ENCODE measurements at regions not wholly inside any gene's neighbourhood (a gene's known extent, or its start where the extent isn't known, plus 50 kb on each side); places are given as distances from the start of the nearest gene placed in this dataset.
A peak's percentile ranks its signal among the peaks of the same experiment; 100 is the strongest.

DNA sequence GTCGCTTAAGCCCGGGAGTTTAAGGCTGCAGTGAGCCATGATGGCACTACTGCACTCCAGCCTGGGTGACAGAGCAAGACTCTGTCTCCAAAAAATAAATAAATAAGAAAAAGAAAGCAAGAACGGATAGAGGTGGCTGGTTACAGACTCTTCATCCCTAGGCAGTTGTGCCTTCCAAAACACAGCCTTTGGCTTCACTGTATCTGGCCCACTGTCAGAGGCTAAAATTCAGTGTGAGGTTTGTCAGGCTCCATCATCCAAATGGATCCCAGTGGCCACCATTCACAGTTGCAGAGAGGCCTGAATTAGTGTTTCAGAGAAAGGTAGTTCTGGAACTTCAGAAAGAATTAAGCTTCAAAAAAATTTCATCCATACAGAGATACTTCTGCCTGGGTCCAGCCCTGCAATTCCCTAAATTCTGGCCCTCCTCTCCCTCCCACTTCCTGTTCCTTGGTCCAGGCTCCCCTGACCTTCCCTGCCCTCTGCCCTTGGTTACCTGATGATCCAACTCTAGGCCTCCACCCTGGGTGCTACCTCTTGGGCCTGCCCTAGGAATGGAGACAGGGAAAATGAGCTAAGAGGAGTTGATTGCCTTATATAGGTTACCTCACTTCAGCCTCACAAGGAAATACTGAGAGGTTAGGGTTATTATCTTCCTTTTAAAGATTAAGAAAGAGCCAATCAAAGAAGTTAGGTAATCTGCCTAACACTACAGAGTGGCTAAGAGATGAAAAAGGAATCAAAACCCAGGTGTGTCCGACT lies 97.2 kb upstream of the SLC44A1 start:
- DNase-seq (ENCODE audit: low spot score): no peak

DNA sequence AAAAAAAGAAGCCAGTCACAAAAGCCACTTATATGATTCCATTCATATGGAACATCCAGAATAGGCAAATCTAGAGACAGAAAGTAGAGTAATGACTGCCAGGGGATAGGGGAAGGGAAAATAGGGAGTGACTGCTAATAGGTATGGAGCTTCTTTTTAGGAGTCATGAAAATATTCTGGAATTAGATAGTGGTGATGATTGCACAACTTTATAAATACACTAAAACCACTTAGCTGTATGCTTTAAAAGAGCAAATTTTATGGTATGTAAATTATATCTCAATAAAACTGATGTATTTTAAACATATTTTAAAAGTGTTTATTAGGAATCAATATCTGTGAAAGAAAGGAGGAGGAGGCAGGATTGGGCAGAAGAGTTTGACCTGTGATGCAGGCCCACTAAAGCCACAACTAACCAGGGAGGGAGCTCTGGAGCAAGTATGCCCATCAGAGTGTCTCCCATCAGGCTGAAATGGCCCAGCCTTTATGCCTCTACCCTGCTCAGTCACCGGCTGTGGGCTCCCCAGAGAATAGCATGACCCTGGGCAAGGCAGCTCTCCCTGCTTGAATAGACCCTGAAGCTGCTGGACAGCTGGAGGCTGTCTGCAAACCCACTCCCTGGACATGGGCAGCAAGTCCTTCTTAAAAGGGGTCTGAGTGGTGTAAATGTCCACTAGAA lies 96.0 kb upstream of the SLC44A1 start:
- DNase-seq (ENCODE audit: low spot score): no peak

DNA sequence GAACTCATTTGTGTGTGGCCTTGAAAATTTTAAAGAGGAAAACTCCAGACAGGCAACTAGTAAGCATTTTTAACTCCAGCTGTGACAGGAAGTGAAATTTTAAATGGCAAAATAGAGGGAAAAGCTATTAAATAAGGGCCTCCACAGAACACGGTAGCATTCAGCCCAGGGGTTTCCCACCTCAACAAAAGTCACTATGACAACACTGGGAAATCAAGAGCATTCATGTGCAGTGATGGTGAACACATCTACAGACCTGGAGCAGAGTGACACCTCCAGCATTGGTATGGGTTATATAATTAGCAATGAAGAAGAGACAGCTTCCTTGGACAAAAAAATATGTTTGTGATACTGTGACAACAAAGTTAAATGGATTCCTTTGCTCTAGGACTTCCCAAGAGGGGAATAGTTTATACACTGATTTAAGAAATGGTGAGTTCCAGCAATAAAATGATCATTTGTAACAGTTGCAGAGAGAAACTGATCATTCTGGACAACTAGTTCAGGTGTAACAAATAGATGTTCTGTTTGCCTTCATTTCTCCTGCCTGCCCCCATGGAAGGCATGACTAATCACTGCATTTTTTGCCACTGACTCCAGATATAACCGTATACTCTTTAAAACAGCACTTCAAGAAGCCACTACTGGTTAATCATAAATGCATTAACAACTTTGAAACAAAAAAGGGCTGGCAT lies 93.3 kb upstream of the SLC44A1 start:
- DNase-seq (ENCODE audit: low spot score): no peak

DNA sequence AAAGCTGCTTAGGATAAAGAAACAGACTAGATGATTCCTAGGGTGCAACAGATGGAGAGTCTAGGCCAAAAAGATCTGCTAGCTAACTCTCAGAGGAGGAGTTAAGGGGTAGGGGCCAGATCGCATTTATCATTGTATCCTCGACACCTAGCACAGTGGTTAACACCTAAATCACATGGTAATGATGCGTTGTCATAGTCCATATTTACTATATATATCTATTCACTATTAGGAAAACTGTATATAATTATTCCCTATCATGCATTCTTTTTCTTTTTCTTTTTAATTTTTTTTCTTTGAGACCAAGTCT lies 92.8 kb upstream of the SLC44A1 start:
- DNase-seq (ENCODE audit: low spot score): no peak

DNA sequence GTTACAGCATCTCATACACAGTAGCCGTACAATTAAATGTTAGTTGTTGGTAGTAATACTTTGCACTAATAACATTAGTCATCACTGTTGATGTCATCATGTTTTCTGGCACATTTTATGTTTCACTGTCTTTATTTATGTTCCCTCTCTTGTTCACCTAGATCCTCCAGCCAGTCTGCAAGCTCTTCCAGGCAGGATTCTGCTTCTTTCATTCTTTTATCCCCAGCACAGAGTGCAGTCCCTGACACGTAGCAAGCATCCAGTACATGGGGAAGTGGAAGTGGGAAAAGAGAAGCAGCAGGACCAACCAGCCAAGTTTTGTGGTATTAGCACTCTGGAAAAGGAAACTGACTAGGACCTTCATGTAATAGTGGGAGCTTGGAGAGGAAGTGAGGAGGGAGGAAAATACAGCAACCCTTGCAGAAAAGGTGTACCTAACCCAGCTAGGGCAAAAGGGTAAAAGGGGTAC lies 89.7 kb upstream of the SLC44A1 start:
- no peak for DNase-seq (ENCODE audit: low spot score)

DNA sequence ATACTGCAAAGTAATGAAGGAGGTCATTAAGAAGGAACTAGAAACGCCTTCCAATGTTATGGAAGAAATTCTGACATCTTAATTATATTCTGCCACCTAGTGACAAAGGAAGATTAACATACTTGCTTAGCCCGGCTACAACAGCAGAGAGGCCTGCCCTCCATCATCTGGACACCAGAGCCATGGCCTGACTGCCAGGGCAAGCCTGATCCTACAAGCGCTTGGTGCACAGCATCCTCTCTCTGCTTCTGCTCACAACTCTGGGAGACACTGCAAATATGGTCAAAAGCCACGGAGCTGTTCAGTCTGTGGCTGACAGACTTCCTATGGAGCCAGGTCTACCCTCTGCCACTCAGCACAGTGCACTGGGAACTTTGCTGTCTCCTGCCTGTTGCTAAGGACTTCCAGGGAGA lies 87.3 kb upstream of the SLC44A1 start:
- DNase-seq (ENCODE audit: low spot score): peak; percentile 36

DNA sequence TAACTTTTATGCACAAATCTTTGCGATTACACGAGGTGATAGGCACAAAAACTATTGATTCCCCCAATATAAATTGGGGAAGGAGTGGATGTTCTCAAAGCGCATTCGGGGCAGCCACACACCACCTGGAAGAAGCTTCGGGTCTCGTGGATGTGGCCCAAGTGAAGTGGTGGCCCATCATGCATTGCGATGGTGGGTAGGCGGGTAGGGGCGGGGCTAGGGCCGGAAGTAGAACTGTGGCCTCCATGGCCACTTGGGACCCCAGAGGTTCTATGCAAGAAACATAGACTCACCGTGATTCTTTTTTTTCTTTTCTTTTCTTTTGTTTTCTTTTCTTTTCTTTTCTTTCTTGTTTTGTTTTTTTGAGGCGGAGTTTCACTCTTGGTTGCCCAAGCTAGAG lies 86.4 kb upstream of the SLC44A1 start:
- no peak for DNase-seq (ENCODE audit: low spot score)

DNA sequence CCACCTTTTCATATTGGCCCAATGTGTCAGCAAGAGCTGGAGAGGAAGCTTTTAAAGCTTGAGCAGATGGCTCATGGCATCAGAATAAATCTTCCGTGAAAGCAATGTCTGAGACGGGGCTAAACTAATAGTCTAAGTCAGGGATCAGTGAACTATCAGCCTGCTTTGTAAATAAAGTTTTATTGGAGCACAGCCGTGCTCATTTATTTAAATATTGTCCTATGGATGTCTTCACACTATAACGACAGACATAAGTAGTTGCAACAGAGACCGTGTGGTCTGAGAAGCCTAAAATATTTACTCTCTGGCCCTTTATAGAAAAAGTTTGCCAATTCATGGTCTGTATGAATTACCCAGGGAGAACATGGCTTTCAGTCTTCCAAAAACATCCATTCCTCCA lies 85.6 kb upstream of the SLC44A1 start:
- DNase-seq (ENCODE audit: low spot score): no peak

DNA sequence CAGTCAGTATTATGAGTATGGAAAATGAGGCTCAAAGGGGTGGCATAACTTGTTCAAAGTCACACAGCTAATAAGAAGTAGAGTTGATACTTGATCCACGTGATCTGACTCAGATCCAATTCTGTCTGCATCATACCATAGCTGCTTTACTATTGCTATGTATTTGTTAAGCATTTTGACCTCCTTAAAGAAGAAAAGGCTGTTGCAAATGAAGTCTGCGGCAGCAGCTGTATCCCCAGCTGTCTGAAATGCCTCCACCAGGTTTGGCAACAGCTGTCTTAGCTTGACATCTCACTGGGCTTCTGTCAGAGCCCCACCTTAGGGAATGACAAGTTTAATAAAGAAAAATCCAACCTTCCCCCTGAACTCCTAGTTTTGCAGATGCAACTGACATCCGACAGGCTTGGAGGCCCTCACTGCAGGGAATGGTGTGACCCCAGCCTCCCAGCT lies 75.6 kb upstream of the SLC44A1 start:
- DNase-seq (ENCODE audit: low spot score): no peak

DNA sequence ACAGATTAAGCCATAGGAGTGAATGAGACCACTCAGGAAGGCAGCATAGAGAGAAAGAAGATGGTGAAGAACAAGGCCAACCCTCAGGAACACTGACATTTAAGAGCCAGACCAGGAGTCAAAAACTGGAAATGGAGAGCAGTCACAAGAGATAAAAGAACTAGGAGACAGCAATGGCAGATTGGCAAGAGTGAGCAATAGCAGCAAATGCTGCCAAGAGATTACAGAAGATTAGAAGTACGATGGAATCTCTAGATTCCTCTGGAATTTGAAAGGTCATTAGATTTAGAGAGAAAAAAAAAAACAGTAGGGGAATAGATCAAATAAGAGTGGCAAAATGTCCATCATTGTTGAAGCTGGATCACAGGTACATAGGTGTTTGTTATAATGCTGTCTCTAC lies 73.4 kb upstream of the SLC44A1 start:
- DNase-seq (ENCODE audit: low spot score): no peak

DNA sequence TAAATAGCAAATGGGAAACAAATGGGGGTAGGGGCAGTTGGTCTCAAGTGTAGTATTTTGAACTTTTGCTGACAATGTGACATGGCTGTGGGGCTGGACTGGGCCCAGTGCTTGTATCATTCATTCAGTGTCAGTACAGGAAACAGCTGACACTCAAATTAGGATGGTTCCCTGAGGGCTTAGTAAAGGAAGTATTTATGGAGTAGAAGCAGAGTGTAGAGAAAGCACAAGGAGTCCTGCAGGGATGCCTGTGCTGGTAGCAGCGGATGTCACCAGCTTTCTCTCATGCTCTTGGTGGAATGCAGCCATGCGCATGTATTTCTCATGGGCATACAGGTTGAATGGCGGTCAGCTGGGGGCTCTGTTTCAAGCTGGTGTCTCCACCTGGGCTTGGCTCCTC lies 72.9 kb upstream of the SLC44A1 start:
- DNase-seq (ENCODE audit: low spot score): no peak

DNA sequence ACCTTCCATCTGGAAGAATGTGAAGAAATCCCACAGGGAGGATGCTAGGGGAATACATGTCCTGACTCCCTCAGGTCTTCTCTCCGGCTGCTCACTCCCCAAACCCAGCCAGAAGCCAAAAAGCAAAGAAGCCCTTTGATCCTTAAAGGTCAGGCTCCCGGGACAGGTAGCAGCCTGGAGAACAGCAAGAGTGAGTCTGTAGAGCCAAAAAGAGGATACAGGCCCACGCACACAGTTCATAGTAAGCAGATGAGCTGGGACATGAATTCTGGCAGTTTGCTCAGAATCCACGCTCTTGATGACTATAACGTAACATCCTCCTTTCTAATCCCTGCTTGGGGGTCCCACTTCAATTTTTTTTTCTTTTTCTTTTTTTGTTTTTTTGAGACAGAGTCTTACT lies 72.0 kb upstream of the SLC44A1 start:
- DNase-seq (ENCODE audit: low spot score): no peak

DNA sequence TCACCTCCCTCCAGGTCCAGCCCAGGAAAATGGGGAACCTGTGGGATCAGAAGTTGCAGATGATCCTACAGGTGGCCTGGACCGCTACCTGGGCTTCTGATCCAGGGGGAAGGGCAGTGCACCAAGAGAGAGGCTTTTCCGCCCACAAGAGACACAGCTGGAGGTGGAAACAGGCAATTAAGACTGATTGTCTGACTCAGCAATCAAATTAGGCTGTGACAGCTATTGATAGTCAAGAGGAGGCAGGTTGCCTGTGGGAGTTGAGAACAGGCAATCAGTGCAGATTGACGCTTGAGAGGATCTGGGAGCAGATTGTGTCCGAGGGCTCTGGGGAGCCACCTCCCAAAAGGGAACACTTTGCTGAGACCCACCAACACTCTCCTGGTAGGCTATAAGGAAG lies 71.1 kb upstream of the SLC44A1 start:
- DNase-seq (ENCODE audit: low spot score): no peak

DNA sequence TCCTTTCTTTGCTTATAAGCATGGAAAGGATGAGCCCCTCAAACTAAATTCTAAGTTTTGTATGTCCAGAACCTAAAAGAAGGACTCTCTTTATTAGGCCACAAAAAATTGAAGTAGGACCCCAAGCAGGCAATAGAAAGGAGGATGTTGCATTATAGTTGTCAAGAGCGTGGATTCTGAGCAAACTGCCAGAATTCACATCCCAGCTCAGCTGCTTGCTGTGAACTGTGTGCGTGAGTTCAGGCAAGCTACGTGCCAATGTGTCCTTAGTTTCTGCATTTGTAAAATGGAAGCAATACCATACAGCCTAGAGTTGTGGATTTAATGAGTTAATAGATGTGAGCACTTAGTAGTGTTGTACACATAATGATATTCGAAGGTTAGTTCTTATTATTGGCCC lies 70.6 kb upstream of the SLC44A1 start:
- no peak for DNase-seq (ENCODE audit: low spot score)

DNA sequence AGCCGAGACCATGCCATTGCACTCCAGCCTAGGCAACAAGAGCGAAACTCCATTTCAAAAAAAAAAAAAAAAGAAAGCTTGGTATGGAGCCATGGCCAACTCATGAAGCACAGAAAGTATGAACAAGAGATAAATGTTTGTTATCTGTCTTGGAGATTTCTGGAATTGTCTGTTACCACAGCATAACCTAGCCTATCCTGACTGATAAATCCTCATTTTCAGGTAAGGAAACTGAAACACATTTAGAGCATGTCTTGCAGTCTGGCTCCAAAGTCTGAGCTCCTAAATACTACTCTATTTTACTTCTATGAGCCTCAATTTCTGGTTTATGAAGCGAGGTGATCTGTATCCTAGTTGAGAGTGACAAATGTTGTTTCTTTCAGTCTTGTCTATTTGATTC lies 68.3 kb upstream of the SLC44A1 start:
- DNase-seq (ENCODE audit: low spot score): no peak

DNA sequence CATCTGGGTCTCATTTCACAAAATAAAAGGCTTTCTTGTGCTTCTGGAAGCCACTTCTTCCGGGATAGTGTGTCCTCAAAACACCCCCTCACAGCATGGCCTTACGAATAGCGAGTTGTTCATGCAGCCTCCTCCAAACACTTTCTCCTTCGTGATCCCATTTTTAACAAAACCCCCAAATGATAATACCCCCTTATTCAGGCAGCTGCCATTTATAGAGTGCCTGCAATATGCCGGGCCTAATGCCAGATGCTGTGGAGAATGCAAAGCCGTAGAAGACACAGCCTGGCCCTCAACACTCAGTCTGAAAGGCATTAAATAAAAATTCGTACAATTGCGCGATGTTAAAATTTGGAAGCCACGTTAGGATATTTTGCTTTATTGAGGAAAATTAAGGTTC lies 66.4 kb upstream of the SLC44A1 start:
- DNase-seq (ENCODE audit: low spot score): no peak

DNA sequence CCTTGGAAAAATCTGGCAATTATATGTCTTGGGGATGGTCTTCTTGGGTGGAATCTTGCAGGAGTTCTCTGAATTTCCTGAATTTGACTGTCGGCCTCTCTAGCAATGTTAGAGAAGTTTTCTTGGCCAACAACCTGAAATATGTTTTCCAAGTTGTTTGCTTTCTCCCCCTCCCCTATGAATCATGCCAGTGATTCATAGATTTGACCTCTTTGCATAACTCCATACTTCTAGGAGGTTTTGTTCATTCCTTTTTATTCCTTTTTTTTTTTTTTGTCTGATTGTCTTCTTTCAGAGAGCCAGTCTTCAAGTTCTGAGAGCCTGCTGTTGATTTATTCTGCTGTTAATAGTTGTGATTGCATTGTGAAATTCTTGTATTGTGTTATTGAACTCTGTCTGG lies 56.7 kb upstream of the SLC44A1 start:
- DNase-seq (ENCODE audit: low spot score): no peak

DNA sequence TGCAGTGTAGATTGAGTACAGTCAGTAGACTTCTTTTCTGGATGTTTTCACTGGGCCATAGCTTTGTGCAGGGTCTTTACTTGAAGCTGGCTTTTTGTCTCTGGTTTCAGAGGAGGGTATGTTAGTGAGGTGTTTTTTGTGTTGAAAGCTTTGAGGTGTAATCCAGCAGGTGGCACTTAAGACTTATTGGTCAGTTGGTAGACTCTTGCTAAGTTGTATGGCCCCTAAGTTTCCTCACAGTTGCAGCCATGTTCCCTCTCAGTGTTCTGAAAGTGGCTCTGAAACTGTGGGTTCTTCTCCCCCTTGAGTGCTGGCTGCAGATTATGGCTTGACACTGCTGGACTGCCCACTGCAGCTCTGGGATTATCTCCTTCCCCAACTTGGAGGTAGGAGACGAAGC lies 55.7 kb upstream of the SLC44A1 start:
- DNase-seq (ENCODE audit: low spot score): no peak

DNA sequence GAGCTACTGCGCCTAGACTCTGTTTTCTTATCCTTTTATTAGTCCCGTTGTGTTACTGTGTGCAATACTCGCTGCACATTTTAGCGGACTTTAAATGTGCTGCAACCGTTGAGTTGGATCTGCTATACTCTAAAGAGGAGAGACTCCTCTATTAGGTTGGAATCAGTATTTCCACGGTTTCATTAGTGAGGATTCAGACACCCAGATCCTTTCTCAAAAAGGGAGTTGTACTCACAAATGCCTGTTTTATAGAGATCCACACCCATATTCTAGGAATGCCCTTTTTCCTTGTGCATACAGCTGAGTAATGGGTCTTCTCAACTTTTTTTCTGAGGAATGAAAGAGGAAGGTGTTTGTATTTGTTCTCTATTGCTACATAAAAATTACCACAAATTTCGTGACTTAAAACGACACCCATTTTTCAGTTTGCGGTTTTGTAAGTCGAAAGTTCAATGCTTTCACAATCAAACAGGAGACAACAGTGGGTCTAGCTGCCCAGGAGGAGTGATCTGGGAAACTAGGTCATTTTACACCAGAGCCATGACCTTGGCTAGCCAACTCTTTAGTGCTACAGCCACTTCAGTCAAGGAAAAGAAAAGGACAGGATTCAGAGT lies 52.8 kb upstream of the SLC44A1 start:
- DNase-seq (ENCODE audit: low spot score): no peak

DNA sequence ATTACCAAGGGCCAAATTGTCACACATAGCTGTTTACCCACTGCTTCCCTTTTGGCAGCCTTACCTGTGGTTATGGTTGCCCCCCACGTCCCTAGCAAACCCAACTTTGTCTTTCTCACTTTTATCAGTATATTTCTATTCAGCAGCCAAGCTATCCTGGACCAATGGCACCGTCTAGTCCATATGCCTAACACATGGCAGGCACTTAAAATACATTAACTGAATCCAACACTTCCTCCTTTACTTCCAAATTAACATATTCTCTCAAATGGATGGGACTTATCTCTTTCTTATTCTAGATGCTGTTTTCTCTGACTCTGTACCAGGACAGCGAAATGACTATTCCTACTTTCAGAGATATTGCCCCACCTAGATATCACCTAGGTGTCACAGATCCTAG lies 50.9 kb upstream of the SLC44A1 start:
- DNase-seq (ENCODE audit: low spot score): no peak

DNA sequence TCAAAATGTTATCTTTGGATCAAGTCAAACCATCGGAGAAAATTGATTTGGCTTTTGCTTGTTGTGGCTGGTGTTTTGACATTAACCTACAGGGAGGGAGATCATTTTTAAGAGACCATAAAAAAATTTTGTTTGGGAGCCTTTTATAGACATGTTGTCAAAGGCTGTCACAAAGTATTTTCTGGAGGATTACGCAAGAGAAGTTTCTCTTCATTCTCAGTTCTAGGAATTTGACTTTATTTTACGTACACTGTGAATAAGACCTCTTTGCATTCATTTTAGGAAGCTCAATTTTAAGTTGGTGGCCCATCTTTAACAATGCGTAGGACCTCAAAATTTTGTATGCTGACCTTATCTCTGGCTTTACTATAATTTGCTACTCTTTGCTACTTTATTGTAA lies 50.2 kb upstream of the SLC44A1 start:
- no peak for DNase-seq (ENCODE audit: low spot score)

Data from hematopoietic multipotent progenitor cell treated with erythropoietin and hydrocortisone succinate and interleukin-3 and kit ligand, for 17 days (in vitro differentiated cells).